ENCODE measurements at regions not wholly inside any gene's neighbourhood (a gene's known extent, or its start where the extent isn't known, plus 50 kb on each side); places are given as distances from the start of the nearest gene placed in this dataset.
"Not testable (repeated sequence)": the region's sequence is repeated elsewhere in the genome, so short reads cannot be mapped to it uniquely, and the experiment has no call there.

GRCh38 chr15:24557281-24557680 is 118.3 kb upstream of the NPAP1 start:
- H3K4me3 ChIP-seq (ENCODE audit: low read depth, low read length); H3K4me1 ChIP-seq (ENCODE audit: control insufficient read depth, insufficient read depth, low read length); H3K27ac ChIP-seq (ENCODE audit: extremely low read depth, low read depth, low read length); H3K36me3 ChIP-seq (ENCODE audit: control insufficient read depth in 2 of 2, insufficient read depth in 1 of 2, low read length in 2 of 2); H3K9me3 ChIP-seq (ENCODE audit: control insufficient read depth, insufficient read depth, low read depth, low read length); POLR2A ChIA-PET; CTCF ChIA-PET: not testable (repeated sequence)

DNA sequence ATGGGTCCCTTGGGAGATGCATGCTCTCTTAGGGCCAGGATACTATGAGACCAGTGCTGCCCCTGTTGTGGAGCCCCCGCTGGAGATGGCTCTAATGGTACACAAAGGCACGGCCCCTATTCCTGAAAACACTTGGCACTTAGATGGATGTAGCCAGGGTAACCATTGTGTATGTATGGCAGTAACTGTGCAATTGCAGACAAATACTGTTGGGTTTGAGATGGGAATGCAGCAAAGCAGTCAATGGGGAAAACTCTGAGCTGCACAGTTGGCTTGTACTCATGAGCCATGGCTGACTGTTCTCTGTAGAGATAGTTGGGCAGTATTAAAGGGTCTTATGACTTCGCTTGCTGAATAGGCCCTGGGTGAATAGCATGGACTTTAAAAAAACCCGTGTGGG is 67.9 kb upstream of the NPAP1 start:
- ChIA-PET POLR2A (no interaction called here), CTCF (no interaction called here)
- no peak overlapping the region for H3K27ac ChIP-seq (ENCODE audit: extremely low read depth, low read depth, low read length)
- no peaks in the 10 kb centered on the region for H3K36me3 ChIP-seq (ENCODE audit: control insufficient read depth in 2 of 2, insufficient read depth in 1 of 2, low read length in 2 of 2)
- H3K4me3 ChIP-seq (ENCODE audit: low read depth, low read length): no peak overlapping the region
- no peaks in the 10 kb centered on the region for H3K4me1 ChIP-seq (ENCODE audit: control insufficient read depth, insufficient read depth, low read length)
- TF ChIP-seq ZNF843 (tag by site-specific recombination; IDR thresholded peaks at IDR 0.05): no peak
- no peak for TF ChIP-seq KLF9 (tag by site-specific recombination; IDR thresholded peaks at IDR 0.05; ENCODE audit: low read depth)
- TF ChIP-seq, protein P1, sequence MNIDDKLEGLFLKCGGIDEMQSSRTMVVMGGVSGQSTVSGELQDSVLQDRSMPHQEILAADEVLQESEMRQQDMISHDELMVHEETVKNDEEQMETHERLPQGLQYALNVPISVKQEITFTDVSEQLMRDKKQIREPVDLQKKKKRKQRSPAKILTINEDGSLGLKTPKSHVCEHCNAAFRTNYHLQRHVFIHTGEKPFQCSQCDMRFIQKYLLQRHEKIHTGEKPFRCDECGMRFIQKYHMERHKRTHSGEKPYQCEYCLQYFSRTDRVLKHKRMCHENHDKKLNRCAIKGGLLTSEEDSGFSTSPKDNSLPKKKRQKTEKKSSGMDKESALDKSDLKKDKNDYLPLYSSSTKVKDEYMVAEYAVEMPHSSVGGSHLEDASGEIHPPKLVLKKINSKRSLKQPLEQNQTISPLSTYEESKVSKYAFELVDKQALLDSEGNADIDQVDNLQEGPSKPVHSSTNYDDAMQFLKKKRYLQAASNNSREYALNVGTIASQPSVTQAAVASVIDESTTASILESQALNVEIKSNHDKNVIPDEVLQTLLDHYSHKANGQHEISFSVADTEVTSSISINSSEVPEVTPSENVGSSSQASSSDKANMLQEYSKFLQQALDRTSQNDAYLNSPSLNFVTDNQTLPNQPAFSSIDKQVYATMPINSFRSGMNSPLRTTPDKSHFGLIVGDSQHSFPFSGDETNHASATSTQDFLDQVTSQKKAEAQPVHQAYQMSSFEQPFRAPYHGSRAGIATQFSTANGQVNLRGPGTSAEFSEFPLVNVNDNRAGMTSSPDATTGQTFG (tag by site-specific recombination; IDR thresholded peaks at IDR 0.05; ENCODE audit: borderline replicate concordance): no peak
- no peak for TF ChIP-seq GLI4 (tag by site-specific recombination; IDR thresholded peaks at IDR 0.05)
- no peak for TF ChIP-seq SP3 (tag by site-specific recombination; IDR thresholded peaks at IDR 0.05)
- no peak for TF ChIP-seq ZNF658 (tag by site-specific recombination; IDR thresholded peaks at IDR 0.05)
- H3K9me3 ChIP-seq (ENCODE audit: control insufficient read depth, insufficient read depth, low read depth, low read length): no peaks in the 10 kb centered on the region

GRCh38 chr15:24617646-24618045 is 57.9 kb upstream of the NPAP1 start:
- CTCF ChIA-PET: no interaction called here

GRCh38 chr15:24621630-24622215 is 53.9 kb upstream of the NPAP1 start:
- Histone ChIP-seq H3K36me3 (ENCODE audit: control insufficient read depth in 2 of 2, insufficient read depth in 1 of 2, low read length in 2 of 2) (no peaks in the 10 kb centered on the region), H3K4me3 (ENCODE audit: low read depth, low read length) (no peak overlapping the region), H3K9me3 (ENCODE audit: control insufficient read depth, insufficient read depth, low read depth, low read length) (no peaks in the 10 kb centered on the region), H3K4me1 (ENCODE audit: control insufficient read depth, insufficient read depth, low read length) (no peaks in the 10 kb centered on the region), H3K27ac (ENCODE audit: extremely low read depth, low read depth, low read length) (no peak overlapping the region)
- POLR2A ChIA-PET: no interaction called here
- TF ChIP-seq ZBTB1 (tag by site-specific recombination; IDR thresholded peaks at IDR 0.05) (no peak), ZFP37 (tag by site-specific recombination; IDR thresholded peaks at IDR 0.05) (no peak), KLF16 (tag by site-specific recombination; IDR thresholded peaks at IDR 0.05) (no peak), ZNF530 (tag by site-specific recombination; IDR thresholded peaks at IDR 0.05; ENCODE audit: low read depth) (no peak), ZNF266 (tag by site-specific recombination; IDR thresholded peaks at IDR 0.05; ENCODE audit: low read depth) (no peak)
- CTCF ChIA-PET: no interaction called here

More at GRCh38 chr15:24617646-24618045, 57.9 kb upstream of the NPAP1 start:
- H3K4me1 ChIP-seq (ENCODE audit: control insufficient read depth, insufficient read depth, low read length): no peaks in the 10 kb centered on the region
- TF ChIP-seq ZSCAN23 (tag by site-specific recombination; IDR thresholded peaks at IDR 0.05) (no peak), ZNF585B (tag by site-specific recombination; IDR thresholded peaks at IDR 0.05) (peak; percentile 59), OSR2 (tag by site-specific recombination; IDR thresholded peaks at IDR 0.05) (no peak), WT1 (tag by site-specific recombination; IDR thresholded peaks at IDR 0.05) (no peak)
- TF ChIP-seq, protein P2, sequence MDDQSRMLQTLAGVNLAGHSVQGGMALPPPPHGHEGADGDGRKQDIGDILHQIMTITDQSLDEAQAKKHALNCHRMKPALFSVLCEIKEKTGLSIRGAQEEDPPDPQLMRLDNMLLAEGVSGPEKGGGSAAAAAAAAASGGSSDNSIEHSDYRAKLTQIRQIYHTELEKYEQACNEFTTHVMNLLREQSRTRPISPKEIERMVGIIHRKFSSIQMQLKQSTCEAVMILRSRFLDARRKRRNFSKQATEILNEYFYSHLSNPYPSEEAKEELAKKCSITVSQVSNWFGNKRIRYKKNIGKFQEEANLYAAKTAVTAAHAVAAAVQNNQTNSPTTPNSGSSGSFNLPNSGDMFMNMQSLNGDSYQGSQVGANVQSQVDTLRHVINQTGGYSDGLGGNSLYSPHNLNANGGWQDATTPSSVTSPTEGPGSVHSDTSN (CRISPR knock-in tag; IDR thresholded peaks at IDR 0.05): no peak
- POLR2A ChIA-PET: no interaction called here
- H3K9me3 ChIP-seq (ENCODE audit: control insufficient read depth, insufficient read depth, low read depth, low read length): no peaks in the 10 kb centered on the region
- H3K4me3 ChIP-seq (ENCODE audit: low read depth, low read length): no peak overlapping the region
- no peaks in the 10 kb centered on the region for H3K36me3 ChIP-seq (ENCODE audit: control insufficient read depth in 2 of 2, insufficient read depth in 1 of 2, low read length in 2 of 2)
- H3K27ac ChIP-seq (ENCODE audit: extremely low read depth, low read depth, low read length): no peak overlapping the region

Measured in HEK293 (cell line).